ENCODE measurements at regions not wholly inside any gene's neighbourhood (a gene's known extent, or its start where the extent isn't known, plus 50 kb on each side); places are given as distances from the start of the nearest gene placed in this dataset.

DNA sequence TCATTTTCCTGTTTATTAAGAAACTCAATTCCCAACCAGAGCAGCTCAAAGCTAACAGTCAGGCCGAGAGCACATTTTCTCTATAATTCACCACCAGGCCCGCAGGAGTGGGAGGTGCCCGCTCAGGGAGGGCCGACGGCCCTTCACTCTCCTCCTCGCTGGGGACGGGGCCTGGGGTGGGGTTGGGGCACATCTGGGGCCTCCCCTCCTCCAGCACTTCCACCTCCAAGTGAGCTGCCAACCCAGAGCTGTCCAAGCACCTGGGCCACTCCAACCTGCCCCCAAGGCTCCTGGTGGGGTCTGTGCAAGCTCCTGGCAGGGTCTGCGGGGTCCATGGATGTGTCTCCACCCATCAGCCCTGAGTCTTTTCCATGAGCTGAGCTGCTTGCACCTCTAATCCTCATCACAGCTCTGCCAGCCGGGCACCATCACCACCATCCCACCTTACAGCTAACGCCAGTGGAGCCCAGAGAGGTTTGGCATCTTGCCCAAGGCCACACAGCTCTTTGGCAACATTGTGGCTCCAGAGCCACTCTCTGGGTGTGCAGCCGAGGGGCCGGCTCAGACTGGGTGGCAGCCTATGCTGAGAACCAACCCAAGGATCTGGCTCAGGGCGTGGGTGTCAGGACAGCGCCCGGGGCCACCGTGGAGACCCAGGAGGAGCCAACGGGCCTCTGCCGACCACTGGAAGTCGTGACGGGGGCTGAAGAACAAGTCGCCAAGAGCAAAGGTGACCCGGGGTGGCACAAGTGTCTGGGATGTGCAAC is 193.5 kb downstream of the BRD1 start:
- no peaks in the 10 kb centered on the region for H3K27me3 ChIP-seq (replicated peaks; ENCODE audit: insufficient read depth)
- no peaks in the 10 kb centered on the region for H3K9me2 ChIP-seq (ENCODE audit: insufficient read depth)
- 50 to 51% methylated on average over 22 of the region's 22 CpGs for WGBS, 2 experiments (ENCODE audit: low coverage in 1 of 2, low lambda C conversion rate in 2 of 2, missing lambda C conversion rate in 2 of 2)
- no peaks in the 10 kb centered on the region for H3F3A ChIP-seq (ENCODE audit: insufficient read depth)
- H3K27ac ChIP-seq: no peak overlapping the region
- no peaks in the 10 kb centered on the region for H3K36me3 ChIP-seq (ENCODE audit: low read depth)
- no peak for TF ChIP-seq EZH2phosphoT487 (IDR thresholded peaks at IDR 0.05; ENCODE audit: insufficient read depth, low read depth)
- no peak for TF ChIP-seq EZH2 (IDR thresholded peaks at IDR 0.05; ENCODE audit: insufficient read depth, poor library complexity, severe bottlenecking)
- H3K9ac ChIP-seq: no peak overlapping the region
- no peak overlapping the region for H3K4me2 ChIP-seq (ENCODE audit: unreplicated experiment)
- no peak overlapping the region for H3K4me3 ChIP-seq
- H2AFZ ChIP-seq: no peak overlapping the region
- no peaks in the 10 kb centered on the region for H4K20me1 ChIP-seq (ENCODE audit: insufficient read depth)
- DNase-seq: no peak
- in situ Hi-C loops (cut with MboI): no loop called here
- no peaks in the 10 kb centered on the region for H3K79me2 ChIP-seq (ENCODE audit: insufficient read depth)
- H3K9me3 ChIP-seq (ENCODE audit: low read depth): no peaks in the 10 kb centered on the region
- H3K4me1 ChIP-seq (ENCODE audit: insufficient read depth): no peaks in the 10 kb centered on the region

DNA sequence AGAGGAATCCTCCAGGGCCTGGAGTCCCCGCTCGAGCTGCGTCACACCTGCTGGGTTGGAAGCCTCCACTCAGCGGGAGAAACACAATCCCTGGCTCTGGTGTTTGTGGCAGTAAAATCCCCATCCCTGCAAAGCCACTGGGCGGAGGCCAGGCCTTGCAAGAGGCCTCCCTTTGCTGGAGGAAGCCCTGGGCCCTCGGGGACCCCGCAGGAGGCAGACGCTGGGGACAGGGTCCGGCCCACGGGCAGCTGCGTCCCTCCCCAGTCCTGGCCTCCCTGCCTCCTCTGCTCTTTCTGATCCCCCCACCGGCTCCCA is 194.7 kb downstream of the BRD1 start:
- no peaks in the 10 kb centered on the region for H3F3A ChIP-seq (ENCODE audit: insufficient read depth)
- no peaks in the 10 kb centered on the region for H3K27me3 ChIP-seq (replicated peaks; ENCODE audit: insufficient read depth)
- in situ Hi-C loops (cut with MboI): no loop called here

DNA sequence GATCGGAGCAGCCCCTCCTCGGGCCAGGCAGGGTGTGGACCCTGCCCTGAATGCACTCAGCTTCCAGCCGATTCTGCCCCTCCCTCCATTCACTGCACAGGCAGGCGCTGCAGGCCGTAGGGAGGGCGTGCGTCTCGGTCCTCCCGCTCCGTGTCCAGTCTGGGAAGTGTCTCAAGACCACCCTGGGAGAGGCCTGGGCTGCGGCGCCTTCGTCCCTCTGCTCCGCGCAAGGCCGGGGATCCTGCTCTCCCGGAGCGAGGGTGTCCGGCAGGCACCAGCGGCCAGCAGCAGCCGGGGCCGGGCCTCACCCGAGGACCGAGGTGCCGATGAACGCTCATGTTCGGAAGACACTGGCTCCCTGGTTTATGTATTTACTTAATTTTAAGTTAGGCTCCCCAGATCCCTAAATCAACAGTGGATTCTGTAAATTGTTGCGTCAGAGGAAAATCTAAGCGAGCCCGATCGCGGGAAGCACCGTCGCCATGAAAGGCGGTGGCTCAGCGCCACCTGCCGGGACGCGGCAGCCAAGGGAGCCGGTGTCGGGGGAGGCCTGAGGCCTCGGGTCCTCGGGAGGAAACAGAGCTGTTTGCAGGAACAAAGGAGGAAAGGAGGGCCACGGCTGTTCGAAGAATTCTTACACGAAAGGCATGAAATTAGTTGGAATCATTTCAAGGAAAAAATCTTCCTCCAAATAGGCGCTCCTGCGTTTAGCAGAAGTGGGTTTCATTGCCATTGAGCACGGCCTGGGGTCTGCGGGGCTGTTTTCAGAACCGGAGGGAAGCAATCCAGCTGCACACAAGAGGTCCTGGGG is 195.3 kb downstream of the BRD1 start:
- in situ Hi-C loops (cut with MboI): no loop called here
- Histone ChIP-seq H3K27me3 (replicated peaks; ENCODE audit: insufficient read depth) (no peaks in the 10 kb centered on the region), H3K9me2 (ENCODE audit: insufficient read depth) (no peaks in the 10 kb centered on the region), H2AFZ (peak overlapping the region; percentile 81), H3K4me1 (ENCODE audit: insufficient read depth) (no peaks in the 10 kb centered on the region), H3K4me3 (peak overlapping the region; percentile 69), H3K27ac (no peak overlapping the region), H3F3A (ENCODE audit: insufficient read depth) (no peaks in the 10 kb centered on the region), H4K20me1 (ENCODE audit: insufficient read depth) (no peaks in the 10 kb centered on the region), H3K4me2 (ENCODE audit: unreplicated experiment) (peak overlapping the region; percentile 94), H3K36me3 (ENCODE audit: low read depth) (no peaks in the 10 kb centered on the region), H3K79me2 (ENCODE audit: insufficient read depth) (no peaks in the 10 kb centered on the region), H3K9me3 (ENCODE audit: low read depth) (no peaks in the 10 kb centered on the region), H3K9ac (peak overlapping the region; percentile 60)
- DNase-seq: peak; percentile 73
- 7% methylated on average over 43 to 51 of the region's 51 CpGs for WGBS, 2 experiments (ENCODE audit: low coverage in 1 of 2, low lambda C conversion rate in 2 of 2, missing lambda C conversion rate in 2 of 2)
- TF ChIP-seq EZH2phosphoT487 (IDR thresholded peaks at IDR 0.05; ENCODE audit: insufficient read depth, low read depth) (no peak), EZH2 (IDR thresholded peaks at IDR 0.05; ENCODE audit: insufficient read depth, poor library complexity, severe bottlenecking) (no peak)

More for the DNA sequence above, 194.7 kb downstream of the BRD1 start:
- Histone ChIP-seq H2AFZ (no peak overlapping the region; the same call in 1 of the 2 replicates), H3K4me1 (ENCODE audit: insufficient read depth) (no peaks in the 10 kb centered on the region), H3K4me3 (no peak overlapping the region), H3K9me3 (ENCODE audit: low read depth) (no peaks in the 10 kb centered on the region), H3K36me3 (ENCODE audit: low read depth) (no peaks in the 10 kb centered on the region), H3K9ac (no peak overlapping the region), H3K79me2 (ENCODE audit: insufficient read depth) (no peaks in the 10 kb centered on the region), H3K9me2 (ENCODE audit: insufficient read depth) (no peaks in the 10 kb centered on the region), H4K20me1 (ENCODE audit: insufficient read depth) (no peaks in the 10 kb centered on the region), H3K4me2 (ENCODE audit: unreplicated experiment) (no peak overlapping the region), H3K27ac (no peak overlapping the region)
- WGBS, 2 experiments (ENCODE audit: low coverage in 1 of 2, low lambda C conversion rate in 2 of 2, missing lambda C conversion rate in 2 of 2): 47 to 66% methylated on average over 9 to 12 of the region's 12 CpGs
- no peak for DNase-seq
- TF ChIP-seq EZH2 (IDR thresholded peaks at IDR 0.05; ENCODE audit: insufficient read depth, poor library complexity, severe bottlenecking) (no peak), EZH2phosphoT487 (IDR thresholded peaks at IDR 0.05; ENCODE audit: insufficient read depth, low read depth) (no peak)

DNA sequence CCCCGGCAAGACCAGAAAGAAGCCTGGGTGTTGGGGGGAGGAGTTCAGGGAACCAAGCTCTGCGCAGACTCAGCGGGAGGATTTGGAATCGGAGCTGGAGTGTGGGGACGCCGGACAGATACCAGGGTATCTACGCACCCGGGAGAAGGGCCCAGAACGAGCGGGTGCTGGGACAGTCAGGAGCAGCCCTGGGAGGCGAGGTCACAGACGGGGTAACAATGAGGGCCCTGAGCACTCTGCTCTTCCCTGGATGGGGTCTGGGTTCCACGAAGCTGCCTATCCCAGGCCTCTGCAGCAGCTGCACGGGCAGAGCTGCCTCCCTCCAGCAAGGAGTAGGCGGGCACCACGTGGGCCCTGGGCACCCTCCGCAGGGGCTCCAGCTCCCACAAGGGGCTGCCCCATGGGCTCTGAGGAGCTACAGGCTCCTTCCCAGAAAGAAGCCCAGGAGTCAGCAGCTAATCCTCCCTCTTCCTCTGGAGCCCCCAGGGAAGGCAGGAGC is 197.2 kb downstream of the BRD1 start:
- Histone ChIP-seq H3K4me2 (ENCODE audit: unreplicated experiment) (no peak overlapping the region), H3K9ac (no peak overlapping the region), H3K79me2 (ENCODE audit: insufficient read depth) (no peaks in the 10 kb centered on the region), H3K4me1 (ENCODE audit: insufficient read depth) (no peaks in the 10 kb centered on the region), H3F3A (ENCODE audit: insufficient read depth) (no peaks in the 10 kb centered on the region), H3K36me3 (ENCODE audit: low read depth) (no peaks in the 10 kb centered on the region), H3K9me3 (ENCODE audit: low read depth) (no peaks in the 10 kb centered on the region), H3K4me3 (no peak overlapping the region), H3K9me2 (ENCODE audit: insufficient read depth) (no peaks in the 10 kb centered on the region), H2AFZ (no peak overlapping the region), H4K20me1 (ENCODE audit: insufficient read depth) (no peaks in the 10 kb centered on the region), H3K27me3 (replicated peaks; ENCODE audit: insufficient read depth) (no peaks in the 10 kb centered on the region), H3K27ac (no peak overlapping the region)
- no peak for DNase-seq
- in situ Hi-C loops (cut with MboI): no loop called here
- 70 to 75% methylated on average over 14 to 16 of the region's 17 CpGs for WGBS, 2 experiments (ENCODE audit: low coverage in 1 of 2, low lambda C conversion rate in 2 of 2, missing lambda C conversion rate in 2 of 2)
- no peak for TF ChIP-seq EZH2 (IDR thresholded peaks at IDR 0.05; ENCODE audit: insufficient read depth, poor library complexity, severe bottlenecking)
- no peak for TF ChIP-seq EZH2phosphoT487 (IDR thresholded peaks at IDR 0.05; ENCODE audit: insufficient read depth, low read depth)
